SU-DHL-6 (cell line): ENCODE measurements at regions not wholly inside any gene's neighbourhood (a gene's known extent, or its start where the extent isn't known, plus 50 kb on each side); places are given as distances from the start of the nearest gene placed in this dataset.

Experiments
- H2AFZ ChIP-seq: fragments of 200-600 bp; sonication (generic); 2 replicates; pipeline ENCODE4 v1.6.1; 2014; ENCODE audit warnings: low read depth, mild to moderate bottlenecking, moderate library complexity, mixed read lengths, antibody characterized with exemption, low read length; ENCODE audit not compliant: severe bottlenecking
- H3F3A ChIP-seq: fragments of 200-600 bp; shearing (Covaris generic); 2 replicates; pipeline ENCODE4 v1.6.0; 2016; ENCODE audit warnings: antibody characterized with exemption, mild to moderate bottlenecking; ENCODE audit not compliant: insufficient read depth
- H3K27ac ChIP-seq: fragments of 200-600 bp; sonication (generic); 2 replicates; pipeline ENCODE4 v1.5.1; 2016; ENCODE audit warnings: low read depth, mild to moderate bottlenecking, low read length, moderate library complexity, mixed read lengths
- H3K27me3 ChIP-seq: fragments of 200-600 bp; sonication (generic), shearing (Covaris generic); 2 replicates; pipeline ENCODE4 v1.6.0; 2014; ENCODE audit warnings: mild to moderate bottlenecking, low read length
- H3K36me3 ChIP-seq: fragments of 200-600 bp; sonication (generic); 2 replicates; pipeline ENCODE4 v1.6.1; 2014; ENCODE audit warnings: mild to moderate bottlenecking, low read length, mixed read lengths
- H3K4me2 ChIP-seq: fragments of 300-600, 200-600 bp; shearing (Covaris generic), sonication (generic); 2 replicates; pipeline ENCODE4 v1.6.0; 2014; ENCODE audit warnings: low read length, low read depth, mild to moderate bottlenecking; ENCODE audit not compliant: poor library complexity, severe bottlenecking
- H3K4me3 ChIP-seq: fragments of 200-600 bp; sonication (generic); 2 replicates; pipeline ENCODE4 v1.5.1; 2014; ENCODE audit warnings: antibody characterized with exemption, low read length, mild to moderate bottlenecking, mixed read lengths; ENCODE audit not compliant: insufficient read depth, poor library complexity, severe bottlenecking
- H3K79me2 ChIP-seq: fragments of 200-600 bp; sonication (generic); 2 replicates; pipeline ENCODE4 v1.6.1; 2014; ENCODE audit warnings: mild to moderate bottlenecking, low read length, moderate library complexity; ENCODE audit not compliant: insufficient read depth
- H3K9ac ChIP-seq: fragments of 200-600 bp; sonication (generic); 2 replicates; pipeline ENCODE4 v1.7.0; 2014; ENCODE audit warnings: mild to moderate bottlenecking, low read length
- H3K9me2 ChIP-seq: fragments of 200-600 bp; sonication (generic); replicated peaks from 2 replicates; pipeline ENCODE4 v1.6.1; 2014; ENCODE audit warnings: low read length; ENCODE audit not compliant: insufficient read depth
- H3K9me3 ChIP-seq: fragments of 200-600 bp; sonication (generic); 2 replicates; pipeline ENCODE4 v1.6.1; 2014; ENCODE audit warnings: low read length, mixed read lengths; ENCODE audit not compliant: insufficient read depth
- H4K20me1 ChIP-seq: fragments of 200-600 bp; sonication (generic); 2 replicates; pipeline ENCODE4 v1.6.1; 2014; ENCODE audit warnings: low read depth, mild to moderate bottlenecking, antibody characterized with exemption, low read length, moderate library complexity, mixed read lengths
- EZH2phosphoT487 ChIP-seq: fragments of 200-600 bp; sonication (generic), shearing (Covaris generic); conservative IDR thresholded peaks from 2 replicates; pipeline ENCODE4 v1.6.1; 2018; ENCODE audit warnings: mild to moderate bottlenecking, antibody characterized with exemption, low read length, moderate library complexity, mixed read lengths
- TF ChIP-seq, protein P1 (sequence below): fragments of 200-600 bp; sonication (generic); IDR thresholded peaks from one replicate; pipeline ENCODE4 v1.5.1; 2017; ENCODE audit warnings: antibody characterized with exemption, mild to moderate bottlenecking, low read length, moderate library complexity; ENCODE audit not compliant: insufficient read depth, poor library complexity, severe bottlenecking

DNA sequence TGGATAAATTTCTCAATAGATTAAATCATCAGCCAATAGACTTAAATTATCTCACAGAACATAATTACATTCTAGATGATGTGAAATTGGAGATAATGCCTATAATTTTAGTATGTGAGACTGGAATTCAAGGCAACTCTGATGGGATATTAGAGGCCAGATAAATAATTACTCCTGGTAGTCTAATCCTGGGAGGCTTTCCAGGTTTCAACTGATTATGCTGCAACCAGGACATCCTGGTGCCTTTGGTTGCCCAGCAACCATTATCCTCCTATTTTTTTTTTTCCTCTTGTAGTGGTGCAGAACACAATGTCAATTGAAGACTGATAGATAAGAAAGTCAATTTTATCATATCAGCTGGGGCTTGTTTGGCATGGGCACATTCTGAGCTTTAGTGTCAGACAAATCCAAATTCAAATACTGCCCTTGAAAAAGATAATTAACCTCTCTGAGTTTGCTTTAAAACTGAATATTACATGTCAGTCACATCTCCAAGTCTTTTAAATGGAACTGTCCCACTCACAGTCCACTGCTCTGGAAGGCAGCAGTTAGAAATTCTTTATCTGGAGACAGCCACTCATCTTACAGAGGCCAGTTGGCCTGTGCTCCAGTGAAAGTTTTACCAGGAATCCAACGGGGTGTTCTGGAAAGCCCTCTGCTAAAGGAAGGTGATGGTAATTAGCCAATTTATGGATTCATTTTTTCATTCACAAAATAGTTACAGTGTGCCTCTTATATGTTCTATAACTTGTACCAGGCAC is 95.3 kb upstream of the GUCY1A1 start:
- Histone ChIP-seq H3K4me3 (no peak overlapping the region), H3K36me3 (no peaks in the 10 kb centered on the region), H4K20me1 (no peaks in the 10 kb centered on the region), H3K4me2 (no peak overlapping the region), H3F3A (no peaks in the 10 kb centered on the region), H3K9me3 (no peaks in the 10 kb centered on the region), H3K79me2 (no peaks in the 10 kb centered on the region), H3K9ac (no peak overlapping the region), H3K27ac (no peak overlapping the region), H3K27me3 (no peaks in the 10 kb centered on the region), H2AFZ (no peak overlapping the region), H3K9me2 (no peaks in the 10 kb centered on the region)
- TF ChIP-seq, protein P1, sequence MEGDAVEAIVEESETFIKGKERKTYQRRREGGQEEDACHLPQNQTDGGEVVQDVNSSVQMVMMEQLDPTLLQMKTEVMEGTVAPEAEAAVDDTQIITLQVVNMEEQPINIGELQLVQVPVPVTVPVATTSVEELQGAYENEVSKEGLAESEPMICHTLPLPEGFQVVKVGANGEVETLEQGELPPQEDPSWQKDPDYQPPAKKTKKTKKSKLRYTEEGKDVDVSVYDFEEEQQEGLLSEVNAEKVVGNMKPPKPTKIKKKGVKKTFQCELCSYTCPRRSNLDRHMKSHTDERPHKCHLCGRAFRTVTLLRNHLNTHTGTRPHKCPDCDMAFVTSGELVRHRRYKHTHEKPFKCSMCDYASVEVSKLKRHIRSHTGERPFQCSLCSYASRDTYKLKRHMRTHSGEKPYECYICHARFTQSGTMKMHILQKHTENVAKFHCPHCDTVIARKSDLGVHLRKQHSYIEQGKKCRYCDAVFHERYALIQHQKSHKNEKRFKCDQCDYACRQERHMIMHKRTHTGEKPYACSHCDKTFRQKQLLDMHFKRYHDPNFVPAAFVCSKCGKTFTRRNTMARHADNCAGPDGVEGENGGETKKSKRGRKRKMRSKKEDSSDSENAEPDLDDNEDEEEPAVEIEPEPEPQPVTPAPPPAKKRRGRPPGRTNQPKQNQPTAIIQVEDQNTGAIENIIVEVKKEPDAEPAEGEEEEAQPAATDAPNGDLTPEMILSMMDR: no peak
- TF ChIP-seq EZH2phosphoT487: no peak

DNA sequence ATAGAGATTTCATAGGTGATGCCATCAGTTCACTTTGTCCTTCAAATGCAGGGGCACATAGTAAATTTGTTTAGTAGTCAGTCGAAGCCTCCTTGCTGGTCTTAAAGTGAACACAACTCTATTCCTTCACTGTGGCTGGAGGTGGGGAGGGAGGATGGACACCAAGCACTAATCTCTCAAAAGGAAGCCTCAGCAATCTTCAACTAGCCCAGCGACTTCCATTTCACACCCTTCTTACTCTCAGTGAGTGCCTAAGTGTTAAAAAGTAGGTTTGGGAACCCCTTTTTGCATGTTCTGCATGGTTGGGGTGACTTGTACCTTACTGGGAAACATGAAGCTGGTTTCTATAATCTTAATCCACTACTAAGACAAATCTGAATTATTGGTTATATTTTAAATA is 96.0 kb upstream of the GUCY1A1 start:
- H3K4me3 ChIP-seq: no peak overlapping the region
- no peak overlapping the region for H2AFZ ChIP-seq
- no peak overlapping the region for H3K9ac ChIP-seq
- H3K27ac ChIP-seq: no peak overlapping the region
- no peaks in the 10 kb centered on the region for H3K9me2 ChIP-seq
- H3K27me3 ChIP-seq: no peaks in the 10 kb centered on the region
- TF ChIP-seq, protein P1: no peak
- TF ChIP-seq EZH2phosphoT487: no peak
- H3K36me3 ChIP-seq: no peaks in the 10 kb centered on the region
- H3F3A ChIP-seq: no peaks in the 10 kb centered on the region
- H4K20me1 ChIP-seq: no peaks in the 10 kb centered on the region
- H3K4me2 ChIP-seq: no peak overlapping the region
- H3K79me2 ChIP-seq: no peaks in the 10 kb centered on the region
- H3K9me3 ChIP-seq: no peaks in the 10 kb centered on the region

DNA sequence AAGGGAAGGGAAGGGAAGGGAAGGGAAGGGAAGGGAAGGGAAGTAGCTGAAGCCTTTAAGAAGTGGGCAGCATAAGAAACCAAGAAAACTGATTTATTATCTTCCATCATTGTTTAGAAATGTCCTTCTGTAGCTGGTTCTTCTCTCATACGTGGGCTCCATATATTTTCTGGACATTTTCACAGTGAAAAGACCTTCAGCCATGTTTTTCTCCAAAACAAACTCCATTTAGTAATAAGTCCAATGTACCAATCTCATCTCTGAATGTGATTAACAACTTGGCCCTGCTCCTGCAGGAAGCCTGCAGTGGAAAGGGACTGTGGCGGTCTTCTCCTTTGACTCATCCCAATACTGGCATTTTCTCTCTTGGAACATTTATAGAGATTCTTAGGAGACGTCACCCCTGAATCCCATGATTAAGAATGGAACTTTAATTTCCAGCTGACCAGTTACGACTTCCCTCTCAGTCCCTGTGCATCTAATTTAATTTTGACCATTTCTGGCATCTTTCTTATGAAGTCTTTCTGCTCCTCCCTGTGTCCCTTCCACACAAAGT is 96.6 kb upstream of the GUCY1A1 start:
- Histone ChIP-seq H3K79me2 (no peaks in the 10 kb centered on the region), H2AFZ (no peak overlapping the region), H3K36me3 (no peaks in the 10 kb centered on the region), H3K27me3 (no peaks in the 10 kb centered on the region), H3K9ac (no peak overlapping the region), H3K4me2 (no peak overlapping the region), H3K9me2 (no peaks in the 10 kb centered on the region), H3F3A (no peaks in the 10 kb centered on the region), H4K20me1 (no peaks in the 10 kb centered on the region), H3K27ac (no peak overlapping the region), H3K9me3 (no peaks in the 10 kb centered on the region), H3K4me3 (no peak overlapping the region)
- TF ChIP-seq, protein P1: no peak
- TF ChIP-seq EZH2phosphoT487: no peak
